Activated CD4-positive, alpha-beta T cell treated with anti-CD3 and anti-CD28 coated beads, Interleukin-2, amount 50 U/mL, for 16 hours (primary cell): ENCODE measurements at regions not wholly inside any gene's neighbourhood (a gene's known extent, or its start where the extent isn't known, plus 50 kb on each side); places are given as distances from the start of the nearest gene placed in this dataset.

Experiments
- DNase-seq: peaks from one replicate; pipeline ENCODE4 v3.0.0-alpha.2; 2020

DNA sequence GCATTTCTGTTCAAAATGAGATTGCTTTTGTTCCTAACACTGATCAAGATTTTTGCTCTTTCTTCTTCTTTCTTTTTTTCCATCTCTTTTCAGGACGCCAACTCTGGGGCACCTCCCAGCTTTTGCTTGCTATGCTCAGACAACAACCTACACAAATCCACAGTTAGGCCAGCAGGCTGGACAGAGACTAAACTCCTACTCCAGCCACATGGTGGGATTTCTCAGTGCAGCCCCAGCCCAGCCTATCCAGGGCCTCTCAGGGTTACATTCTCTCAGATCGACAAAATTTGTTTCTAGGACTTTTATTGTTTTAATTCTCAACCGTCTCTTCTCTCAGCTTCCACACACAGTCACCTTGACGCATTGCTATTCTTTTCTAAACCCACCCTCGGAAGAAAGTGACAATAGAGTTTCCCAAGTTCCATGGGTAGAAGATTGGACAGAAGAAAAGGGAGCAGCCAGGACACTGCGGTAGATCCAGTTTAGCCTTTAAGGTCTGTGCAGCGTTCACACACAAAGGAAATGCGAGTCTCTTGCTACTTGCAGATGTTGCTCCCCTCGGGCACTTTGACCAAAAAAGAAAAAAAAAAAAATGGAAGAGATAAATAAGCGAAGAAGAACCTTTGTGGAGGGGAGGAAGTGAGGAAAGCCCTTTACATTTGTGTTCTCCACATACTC, 588.6 kb upstream of the GRAMD2B start:
- no peak for DNase-seq

DNA sequence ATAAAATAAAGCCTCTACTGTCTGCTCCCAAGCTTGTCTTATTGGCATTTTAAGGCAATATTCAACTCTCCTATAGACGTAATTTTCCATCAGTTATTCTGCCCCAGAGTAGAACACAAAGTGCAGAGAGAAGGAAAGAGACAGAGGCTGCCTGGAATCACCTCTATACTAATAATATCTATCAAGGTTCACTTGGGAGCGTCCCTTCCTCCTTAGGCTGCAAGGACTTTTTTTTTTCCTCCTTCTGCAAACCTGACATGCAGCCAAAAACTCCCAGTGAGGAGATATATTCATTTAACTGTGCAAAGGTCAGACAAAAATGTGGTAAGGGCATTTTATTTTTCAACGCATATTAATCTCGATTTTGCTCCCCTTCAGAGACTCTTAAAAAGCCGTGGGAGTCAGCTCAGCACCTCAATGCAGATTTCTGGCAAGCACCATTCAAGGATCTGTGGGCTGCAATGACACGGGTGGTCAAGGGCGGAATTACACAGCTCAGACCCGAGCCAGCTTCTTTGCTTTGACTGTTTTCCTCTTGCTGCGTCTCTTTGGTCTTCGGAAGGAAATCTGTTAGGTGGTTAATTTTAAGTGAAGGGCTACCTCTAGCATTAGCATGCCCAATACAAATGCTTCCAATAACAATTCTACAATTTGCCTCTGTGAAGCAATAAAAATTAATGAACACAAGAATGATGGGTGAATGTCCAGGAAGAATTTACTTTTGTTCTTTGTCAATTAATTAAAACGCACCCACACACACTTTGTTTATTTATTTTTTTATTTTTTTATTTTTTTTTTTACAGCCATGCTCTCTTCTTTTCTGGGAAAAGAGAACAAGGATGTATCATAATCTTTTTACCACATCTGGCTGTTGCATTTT, 587.7 kb upstream of the GRAMD2B start:
- DNase-seq = no peak

DNA sequence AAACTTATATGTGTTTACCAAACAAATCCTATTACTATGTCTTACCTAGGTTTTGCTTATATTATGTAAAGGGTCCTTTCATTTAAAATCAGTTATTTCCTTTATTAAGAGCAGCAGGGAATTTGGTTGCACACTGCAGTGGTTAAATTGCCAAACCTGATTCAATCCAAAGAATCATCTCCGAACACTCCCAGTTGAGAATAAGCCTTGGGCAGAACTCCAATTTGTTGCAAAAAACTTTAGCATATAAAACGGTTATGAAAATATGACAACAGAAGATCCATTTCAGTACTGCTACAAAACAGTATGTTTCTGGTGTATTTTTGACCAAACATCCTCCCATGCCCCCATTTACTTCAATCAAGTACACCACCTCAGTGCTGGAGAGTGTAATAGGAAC, 587.0 kb upstream of the GRAMD2B start:
- DNase-seq = no peak

DNA sequence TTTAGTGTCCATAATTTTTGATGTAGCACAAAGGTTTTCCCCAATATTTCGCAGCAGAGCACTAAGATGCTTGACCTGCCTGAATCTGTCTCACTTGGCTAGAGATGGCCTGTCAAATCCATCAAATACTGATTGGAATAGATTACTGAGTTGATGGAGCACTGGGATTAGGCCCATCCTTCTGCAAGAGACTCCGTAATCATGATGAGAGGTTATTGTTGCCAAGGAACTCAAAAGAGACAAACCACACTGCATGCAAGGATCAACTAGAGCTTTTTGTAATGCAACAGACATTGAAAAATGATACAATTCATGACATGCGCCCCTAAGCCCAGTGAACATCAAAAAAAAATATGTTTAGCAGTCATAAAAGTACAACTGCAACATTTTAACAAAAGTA, 585.3 kb upstream of the GRAMD2B start:
- no peak for DNase-seq

DNA sequence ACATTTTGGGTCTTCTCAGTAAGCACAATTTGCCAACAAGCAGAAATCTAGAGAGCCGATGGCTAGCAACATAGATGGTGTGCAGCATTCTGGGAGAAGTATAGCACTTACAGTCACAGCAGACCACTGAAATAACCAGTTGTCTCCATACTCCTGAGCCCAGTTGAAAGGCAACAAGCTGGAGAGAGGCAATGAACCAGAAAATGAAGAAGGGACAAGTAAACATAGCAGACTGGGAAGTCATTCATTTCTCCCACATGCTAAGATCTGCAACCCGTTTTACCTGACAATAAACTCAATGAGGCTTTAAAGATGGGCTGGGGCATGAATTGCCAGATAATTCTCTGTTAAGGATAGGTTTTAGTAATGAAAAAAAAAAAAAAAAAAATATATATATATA, 575.6 kb upstream of the GRAMD2B start:
- no peak for DNase-seq

DNA sequence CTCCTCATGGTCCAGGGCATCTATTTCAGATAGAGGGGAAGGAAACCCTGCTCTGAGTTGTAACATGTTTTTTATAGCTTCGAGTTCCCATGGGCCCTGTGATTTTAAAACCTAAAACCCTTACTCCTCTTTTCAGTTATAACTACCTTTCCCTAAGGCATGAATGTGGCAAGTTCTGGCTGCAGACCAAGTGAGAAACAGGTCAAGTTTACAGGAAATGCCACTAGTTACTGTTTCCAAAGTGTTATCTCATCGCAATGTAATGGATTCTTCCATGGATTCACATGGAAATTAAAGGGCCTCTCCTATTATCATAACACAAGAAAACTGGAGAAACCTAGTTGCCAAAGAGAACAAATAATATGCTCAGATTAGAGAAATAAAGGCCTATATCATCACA, 574.5 kb upstream of the GRAMD2B start:
- DNase-seq = no peak

DNA sequence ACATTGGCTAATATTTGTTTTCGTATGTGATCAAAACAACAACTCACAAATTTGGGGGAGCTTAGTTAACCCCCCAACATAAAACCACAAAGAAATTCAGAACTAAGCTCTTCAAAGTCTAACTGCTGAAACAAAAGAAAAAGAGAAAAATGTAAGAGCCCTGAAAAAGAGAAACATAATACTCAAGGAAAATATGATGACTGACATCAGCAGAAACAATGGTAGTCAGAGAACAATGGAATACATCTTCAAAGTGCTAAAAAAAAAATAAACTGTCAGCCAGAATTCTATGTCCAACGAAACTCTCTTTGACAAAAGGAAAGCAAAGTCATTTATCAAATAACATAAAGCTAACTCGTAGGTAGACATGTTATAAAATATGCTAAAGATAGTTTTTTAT, 566.3 kb upstream of the GRAMD2B start:
- DNase-seq = no peak

DNA sequence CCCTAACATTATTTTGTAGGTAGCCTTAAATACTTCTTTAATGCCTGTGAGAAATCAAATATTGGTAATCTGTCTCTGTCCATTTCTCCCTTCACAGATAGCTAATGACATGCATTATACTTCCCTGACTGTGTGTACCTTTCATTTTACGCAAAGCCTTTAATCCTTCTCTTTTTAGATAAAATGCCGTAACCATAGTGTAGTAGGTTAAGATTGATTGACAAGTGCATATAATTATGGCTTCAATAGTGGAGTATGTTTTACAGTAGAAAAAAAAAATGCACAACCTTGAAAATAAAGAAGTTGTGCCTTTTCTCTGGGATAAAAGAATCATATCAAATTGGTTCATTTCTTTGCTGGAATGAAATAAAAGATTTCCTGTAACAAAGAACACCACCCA, 559.6 kb upstream of the GRAMD2B start:
- no peak for DNase-seq

DNA sequence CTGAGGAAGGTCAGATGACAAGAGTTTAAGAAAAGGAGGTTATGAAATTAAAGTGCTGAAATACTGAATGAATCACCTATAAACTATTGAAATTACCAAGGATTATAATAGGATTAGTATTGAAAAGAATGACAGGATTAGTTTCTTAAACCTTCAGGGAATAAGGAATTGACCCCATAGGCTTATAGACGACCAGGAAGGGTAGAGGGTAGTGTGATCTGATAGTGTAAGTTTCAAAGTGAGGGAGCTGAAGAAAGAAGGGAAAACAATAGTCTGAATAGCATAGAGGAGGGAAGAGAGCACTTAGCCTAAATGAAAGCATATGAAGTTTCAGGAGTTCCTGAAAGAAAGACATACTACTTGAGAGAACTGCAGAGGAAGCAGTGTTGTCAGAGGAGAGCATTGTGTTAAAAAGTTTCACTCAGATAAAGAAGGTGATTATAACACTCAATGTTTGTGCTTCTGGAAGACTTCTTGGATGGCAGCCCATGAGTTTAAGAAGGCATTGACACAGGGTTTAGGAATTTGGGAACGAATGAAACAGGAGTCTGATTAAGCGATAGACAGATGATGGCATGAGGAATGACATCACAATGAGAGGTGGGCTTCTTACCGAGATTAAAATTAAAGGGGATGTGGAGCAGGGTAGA, 557.9 kb upstream of the GRAMD2B start:
- DNase-seq = no peak

DNA sequence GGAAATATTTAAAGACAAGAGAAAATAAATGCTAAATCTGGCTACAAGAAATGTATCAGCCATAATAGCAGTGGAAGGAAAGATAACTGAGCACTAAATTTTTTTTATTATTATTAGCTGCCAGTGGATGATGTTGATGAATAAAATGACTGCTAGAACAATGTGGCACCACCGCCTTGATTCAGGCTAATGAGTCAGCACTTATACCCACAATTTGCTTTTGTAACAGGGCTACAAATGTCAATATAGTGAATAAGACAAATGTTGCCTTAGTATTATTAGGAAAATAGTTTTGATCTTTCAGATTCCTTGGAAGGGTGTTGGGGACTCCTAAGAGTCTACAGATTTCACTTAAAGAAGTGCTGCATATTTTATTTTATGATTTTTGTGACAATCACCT, 555.2 kb upstream of the GRAMD2B start:
- DNase-seq = no peak

DNA sequence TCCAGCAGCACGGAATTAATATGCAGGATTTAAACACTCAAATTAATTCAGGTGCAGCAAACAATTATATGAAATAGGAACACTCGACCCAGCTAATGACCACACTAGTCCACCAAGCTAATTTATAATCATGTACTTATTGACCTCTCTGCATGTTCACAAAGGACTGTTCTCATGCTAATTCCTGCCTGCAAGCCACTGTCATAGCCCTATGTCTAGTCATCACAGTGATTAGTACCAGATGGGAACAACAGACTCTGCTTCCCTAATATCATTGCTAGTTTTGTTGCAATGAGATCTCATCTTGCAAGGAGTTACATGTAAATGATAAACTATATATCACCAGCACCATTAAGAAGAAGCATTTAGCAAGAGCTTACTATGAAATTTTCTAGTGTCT, 553.0 kb upstream of the GRAMD2B start:
- DNase-seq = no peak

DNA sequence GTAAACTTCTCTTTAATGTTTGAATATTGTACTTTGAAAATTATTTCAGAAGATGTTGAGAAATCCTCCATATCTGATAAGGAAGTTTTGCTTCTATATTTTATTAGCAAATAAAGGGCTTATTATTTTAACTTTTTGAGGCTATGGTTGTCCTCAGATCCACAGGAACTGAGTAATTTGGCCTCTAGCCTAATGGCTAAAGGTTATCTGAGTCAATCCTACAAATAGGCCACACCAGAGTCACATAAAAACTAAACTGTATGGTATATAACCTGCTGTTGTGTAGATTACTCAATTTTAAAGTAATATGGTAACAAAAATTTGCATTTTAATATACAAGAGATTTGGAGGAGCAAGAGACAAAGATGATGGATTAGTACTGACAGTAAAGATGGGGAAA, 549.2 kb upstream of the GRAMD2B start:
- no peak for DNase-seq

DNA sequence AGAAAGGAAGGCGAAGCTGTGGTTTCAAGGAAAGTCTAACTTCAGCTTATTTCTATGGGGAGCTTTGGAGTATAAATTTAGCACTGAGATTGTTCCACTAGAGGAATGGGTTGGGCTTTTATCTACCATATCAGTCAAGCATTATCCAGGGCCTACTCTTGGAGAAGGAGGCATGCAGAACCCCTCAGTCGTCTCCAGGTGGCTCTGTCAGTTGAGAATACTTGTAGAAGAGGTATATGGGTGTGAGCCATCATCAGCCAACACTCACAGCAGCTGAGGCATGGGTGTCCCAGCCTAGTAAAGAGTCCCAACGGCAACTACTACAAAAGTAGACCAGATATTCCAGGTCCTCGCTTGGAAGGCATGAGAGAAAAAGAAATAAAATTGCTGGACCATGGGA, 548.5 kb upstream of the GRAMD2B start:
- no peak for DNase-seq

DNA sequence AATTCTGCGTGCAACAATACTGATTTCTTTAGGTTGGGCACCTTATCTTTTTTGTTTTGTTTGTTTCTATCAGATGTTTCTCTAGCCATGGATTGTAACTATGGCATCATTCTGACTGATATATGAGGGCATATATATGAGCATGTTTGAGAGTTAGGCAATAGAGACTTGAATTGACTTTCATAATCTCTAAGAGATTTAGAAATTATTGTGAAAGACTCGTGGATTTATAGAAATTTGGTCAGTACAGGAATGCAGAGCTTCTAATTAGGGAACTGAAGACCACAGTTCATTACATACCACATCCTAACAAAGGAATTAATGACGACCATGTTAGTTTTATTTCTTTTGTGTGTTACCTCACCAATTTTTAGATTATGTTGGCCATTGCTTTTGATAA, 546.0 kb upstream of the GRAMD2B start:
- DNase-seq = no peak

DNA sequence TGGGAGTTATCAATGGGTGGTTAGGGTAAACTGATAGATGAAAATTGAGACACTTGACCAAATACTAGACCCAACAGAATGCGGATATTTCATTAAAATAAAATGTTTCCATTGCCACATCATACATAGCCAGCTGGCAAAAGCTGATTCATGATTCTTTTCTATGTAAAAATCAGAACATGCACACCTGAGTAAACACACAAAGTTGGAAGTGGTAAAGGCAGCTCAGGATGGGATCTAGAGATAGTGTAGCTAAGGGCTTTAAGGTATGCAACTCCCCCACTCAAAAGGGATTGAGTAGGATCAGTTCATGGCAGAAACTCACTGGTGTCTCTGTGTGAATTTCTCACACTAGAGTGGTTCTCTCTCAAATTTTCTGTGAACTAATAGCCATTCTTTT, 541.1 kb upstream of the GRAMD2B start:
- no peak for DNase-seq

DNA sequence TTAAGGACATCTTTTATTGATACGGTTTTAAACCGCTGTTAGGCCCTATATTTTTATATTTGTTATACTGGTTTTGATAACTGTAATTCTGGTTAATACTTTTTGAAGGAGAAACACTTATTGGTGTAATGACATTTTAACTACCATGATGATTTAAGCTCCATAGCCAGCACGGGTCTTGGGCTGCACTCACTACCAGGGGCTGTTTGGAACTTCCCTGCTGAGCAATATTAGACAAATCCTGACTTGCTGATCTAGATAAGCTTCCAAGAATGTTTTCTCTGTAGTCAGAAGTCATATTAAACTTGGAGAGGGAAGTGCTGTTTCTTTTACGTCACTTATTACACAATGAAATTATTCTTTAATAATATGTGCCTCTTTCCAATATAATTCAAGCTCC, 540.0 kb upstream of the GRAMD2B start:
- no peak for DNase-seq

DNA sequence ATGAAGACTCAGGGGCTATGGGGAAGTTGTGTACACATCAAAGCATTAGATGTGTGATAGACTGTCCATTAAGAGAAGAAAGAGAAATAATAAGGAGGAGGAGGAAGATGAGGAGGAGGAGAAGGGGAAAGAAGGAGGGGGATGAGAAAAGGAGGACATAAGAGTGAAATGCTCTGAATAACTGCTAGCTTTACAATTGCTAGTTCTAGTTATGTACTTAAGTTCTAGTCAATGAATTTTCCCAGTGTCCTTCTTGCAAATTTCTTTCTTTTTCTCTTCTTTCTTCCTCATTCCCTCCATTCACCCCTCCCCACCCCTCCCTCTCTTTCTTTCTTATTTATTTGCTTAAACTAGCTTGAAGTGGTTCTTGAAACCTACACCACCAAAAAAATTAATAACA, 534.9 kb upstream of the GRAMD2B start:
- DNase-seq = no peak

DNA sequence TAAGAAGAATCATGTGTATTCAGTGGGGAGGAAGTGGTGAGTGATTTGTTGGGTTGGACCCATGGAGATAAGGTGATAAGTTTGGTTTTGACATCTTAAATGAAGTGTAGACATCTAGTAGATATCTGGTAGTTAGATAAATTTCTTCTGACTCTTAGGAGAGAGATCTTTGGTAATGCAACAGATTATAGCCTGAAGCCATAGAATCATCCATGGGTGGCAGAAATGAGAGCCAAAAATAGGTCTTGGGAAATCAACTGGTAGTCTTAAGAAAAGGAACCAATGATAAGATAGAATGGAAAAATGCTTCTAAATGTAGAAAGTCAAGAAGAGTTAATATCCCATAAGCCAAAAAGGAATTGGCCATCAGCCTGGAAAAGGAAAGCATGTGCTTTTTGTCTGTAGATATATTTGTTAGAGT, 532.7 kb upstream of the GRAMD2B start:
- no peak for DNase-seq

DNA sequence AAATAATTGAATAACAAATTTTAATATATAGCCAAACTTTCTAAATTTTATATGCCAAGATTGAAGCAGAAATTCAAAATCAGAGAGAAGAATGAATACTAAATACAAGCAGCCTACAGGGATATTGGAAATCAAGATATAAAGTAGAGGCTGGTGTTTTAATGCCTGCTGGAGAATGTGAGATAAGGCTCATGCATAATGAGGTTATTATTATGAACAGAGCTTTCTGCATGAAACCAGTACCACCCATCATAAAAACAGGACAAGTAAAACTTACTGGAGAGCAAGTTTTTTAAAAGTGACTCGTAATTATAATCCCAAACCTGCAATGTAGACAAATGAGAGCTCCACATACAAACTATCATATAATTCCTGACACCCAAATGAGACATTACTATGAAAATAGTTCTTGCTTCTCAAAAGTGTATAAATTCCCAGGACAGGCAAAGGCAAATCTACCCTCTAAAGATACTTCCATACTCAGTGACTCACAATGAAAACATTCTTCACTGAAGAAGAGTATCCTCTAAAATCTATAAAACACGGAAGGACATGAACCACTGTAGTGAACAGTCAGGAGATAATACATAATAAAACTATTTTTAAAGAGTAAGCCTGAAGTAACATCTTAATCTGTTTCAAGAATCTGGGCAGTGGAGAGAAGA, 532.0 kb upstream of the GRAMD2B start:
- DNase-seq = no peak

DNA sequence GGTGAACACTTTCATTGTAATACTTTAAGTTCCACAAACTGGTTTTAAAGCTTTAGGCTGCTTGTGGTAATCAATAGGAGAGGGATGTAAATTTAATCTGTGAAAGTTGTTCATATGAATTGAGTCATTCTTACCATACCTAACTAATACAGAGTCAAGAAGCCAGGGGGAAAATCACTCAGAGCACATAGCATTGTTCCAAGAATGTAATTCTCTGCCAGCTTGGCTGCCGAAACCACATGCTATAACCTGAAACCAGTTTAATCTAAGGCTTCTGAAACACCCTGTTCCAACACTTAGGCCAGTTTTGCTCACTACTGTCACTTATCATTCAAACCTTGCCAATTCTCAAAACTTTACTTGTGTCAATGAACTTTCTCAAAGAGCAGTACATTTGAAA, 528.8 kb upstream of the GRAMD2B start:
- DNase-seq = no peak

DNA sequence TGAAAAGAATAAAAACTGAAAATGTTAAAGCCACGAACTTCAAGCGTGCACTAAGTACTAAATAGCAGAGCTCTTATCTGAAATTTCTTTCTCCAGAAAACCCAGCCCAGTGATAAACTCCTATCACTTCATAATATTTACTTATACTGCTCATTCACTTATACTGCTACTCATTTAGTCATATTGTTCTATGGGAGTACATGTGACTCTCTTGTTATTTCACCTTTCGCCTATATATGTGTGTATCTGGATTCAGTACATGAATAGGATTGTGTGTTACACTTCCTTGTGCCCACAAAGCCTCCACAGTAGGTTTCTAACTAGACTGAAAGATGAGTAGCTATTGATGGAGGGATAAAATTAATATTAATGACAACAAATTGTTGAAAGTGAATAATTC, 526.8 kb upstream of the GRAMD2B start:
- no peak for DNase-seq

DNA sequence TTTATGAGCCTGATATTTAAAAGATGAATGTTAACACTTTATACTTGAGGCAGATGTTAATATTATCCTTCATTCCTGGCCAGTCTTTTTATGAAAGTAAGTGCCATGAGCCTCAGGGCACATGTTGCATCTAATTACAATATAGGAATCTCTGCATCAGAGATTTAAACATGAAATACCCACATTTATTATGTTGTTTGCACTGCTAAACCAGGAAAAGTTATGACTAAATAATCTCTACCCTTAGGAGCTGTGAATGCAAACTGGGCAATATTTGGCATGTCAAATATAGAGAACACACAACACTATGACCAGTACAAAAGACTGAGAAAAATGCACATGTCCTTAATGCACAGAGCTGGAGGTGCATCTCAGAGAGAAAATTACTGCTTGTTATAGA, 526.1 kb upstream of the GRAMD2B start:
- DNase-seq = no peak

DNA sequence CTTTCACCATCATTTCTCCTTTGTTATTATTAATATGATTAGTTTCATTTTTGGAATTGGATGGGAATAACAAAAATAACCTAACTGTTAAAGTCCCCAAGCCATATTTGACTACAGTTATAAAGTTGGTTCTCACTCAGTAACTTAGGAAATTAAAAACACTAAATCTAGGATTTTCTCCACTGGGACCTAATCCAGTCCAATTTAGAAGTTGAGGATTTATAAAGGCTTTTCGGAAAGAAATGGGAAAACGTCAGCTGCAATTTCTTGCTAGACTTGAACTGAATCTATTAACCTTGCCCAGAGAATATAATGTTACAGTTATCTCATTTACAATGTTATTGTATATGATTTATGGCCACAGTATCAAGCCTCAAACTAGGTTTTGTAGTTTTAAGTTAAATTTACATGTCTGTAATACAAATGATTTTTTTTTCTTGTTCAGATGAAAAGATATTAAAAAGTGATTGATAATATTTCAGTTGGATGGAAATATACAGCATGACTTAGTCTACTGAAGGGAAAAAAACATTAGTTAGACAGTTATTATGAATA, 524.3 kb upstream of the GRAMD2B start:
- no peak for DNase-seq
